Peyer's patch (tissue), 4 donors: ENCODE measurements at regions not wholly inside any gene's neighbourhood (a gene's known extent, or its start where the extent isn't known, plus 50 kb on each side); places are given as distances from the start of the nearest gene placed in this dataset.

Experiments used
- CTCF ChIP-seq, 6 experiments: fragments of 450-650 bp in 4 of 6; fragments of 200-600 bp in 2 of 6; sonication (generic) in 1 of 6; IDR thresholded peaks; one replicate each; pipeline ENCODE4 v1.5.1; 2017 to 2019; ENCODE audit warnings: antibody characterized with exemption in 6 of 6, mild to moderate bottlenecking in 3 of 6, moderate library complexity in 1 of 6
- POLR2A ChIP-seq, 2 donors: fragments of 450-650 bp; IDR thresholded peaks; one replicate each; pipeline ENCODE4 v1.5.1; 2017; ENCODE audit warnings: antibody characterized with exemption in 2 of 2, mild to moderate bottlenecking in 2 of 2, moderate library complexity in 2 of 2

GRCh38 chr4:178136736-178137345 lies 694.6 kb upstream of the AGA start:
- no peak for TF ChIP-seq CTCF (IDR thresholded peaks at IDR 0.05)
- no peak for TF ChIP-seq POLR2A (IDR thresholded peaks at IDR 0.05)
